ENCODE measurements at regions not wholly inside any gene's neighbourhood (a gene's known extent, or its start where the extent isn't known, plus 50 kb on each side); places are given as distances from the start of the nearest gene placed in this dataset.

GRCh38 chr3:117719316-117719926, 1009.8 kb downstream of the TUSC7 start:
- TF ChIP-seq POLR2AphosphoS5 (IDR thresholded peaks at IDR 0.05; ENCODE audit: low read depth, low read length) (no peak), REST (IDR thresholded peaks at IDR 0.05; ENCODE audit: insufficient read depth in 1 of 2, low read depth in 2 of 2, low read length in 2 of 2) (no peak), SIN3A (IDR thresholded peaks at IDR 0.05; ENCODE audit: borderline replicate concordance, insufficient read depth, low read length) (no peak), TAF1 (IDR thresholded peaks at IDR 0.05; ENCODE audit: borderline replicate concordance, insufficient read depth, low read length) (no peak)

All from PFSK-1 (cell line).